ENCODE measurements at regions not wholly inside any gene's neighbourhood (a gene's known extent, or its start where the extent isn't known, plus 50 kb on each side); places are given as distances from the start of the nearest gene placed in this dataset.
"Not testable (repeated sequence)": the region's sequence is repeated elsewhere in the genome, so short reads cannot be mapped to it uniquely, and the experiment has no call there.

DNA sequence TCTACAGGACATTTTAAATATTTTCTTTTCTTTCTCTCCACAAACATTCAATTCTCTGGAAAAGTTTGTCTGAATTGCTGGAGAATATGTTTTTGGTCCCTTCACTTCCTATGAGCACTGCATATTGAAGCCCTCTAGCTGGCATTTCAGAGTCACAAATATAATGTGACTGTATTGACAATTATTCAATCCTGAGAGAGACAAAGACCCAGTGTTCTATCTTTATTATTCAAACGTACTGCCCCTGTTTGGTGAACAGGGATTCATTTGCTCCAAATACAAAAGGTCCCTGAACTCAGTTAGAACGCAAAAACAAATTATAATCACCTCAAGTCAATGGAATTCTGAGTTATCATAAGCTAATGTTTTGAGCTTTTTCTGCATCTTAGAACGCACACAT, 173.1 kb upstream of the CDIN1 start:
- DNase-seq (ENCODE audit: low read depth) = no peak

DNA sequence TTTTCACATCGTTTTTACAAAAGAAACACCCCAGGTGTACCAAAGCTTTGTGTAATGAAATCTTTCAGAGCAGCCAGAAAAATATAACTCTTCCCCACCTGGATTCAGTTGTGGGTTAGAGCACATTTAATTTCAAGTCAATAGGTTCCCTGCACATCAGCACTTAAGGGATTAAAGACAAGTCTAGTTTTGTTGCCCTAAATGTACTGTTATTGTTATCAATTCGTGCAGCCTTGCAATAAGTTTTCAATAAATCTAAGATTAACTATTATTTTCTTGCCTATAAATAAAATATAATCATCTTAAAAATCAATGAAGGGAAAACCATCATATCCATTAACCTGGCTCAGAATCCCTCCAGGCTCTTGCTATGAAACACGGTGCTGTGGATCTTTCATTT, 172.5 kb upstream of the CDIN1 start:
- DNase-seq (ENCODE audit: low read depth) = no peak

DNA sequence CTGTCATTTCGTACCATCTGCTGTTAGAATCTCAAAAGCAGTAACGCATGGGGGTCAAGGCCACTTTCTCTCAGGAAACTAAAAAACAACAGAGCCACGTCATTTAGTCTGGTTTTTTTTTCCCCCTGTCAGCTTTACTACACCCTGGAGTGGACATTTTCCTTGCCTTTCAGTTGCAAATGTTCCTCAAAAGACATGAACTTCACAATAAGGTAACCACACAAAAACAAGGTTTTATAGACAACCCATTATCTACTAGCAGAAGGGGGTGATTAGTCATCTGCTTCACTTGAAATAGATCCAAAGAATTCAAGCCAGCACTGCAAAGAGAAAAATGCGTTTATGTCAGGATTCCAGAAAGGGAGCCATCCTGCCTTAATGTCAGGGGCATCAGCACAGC, 171.8 kb upstream of the CDIN1 start:
- DNase-seq (ENCODE audit: low read depth) = no peak

DNA sequence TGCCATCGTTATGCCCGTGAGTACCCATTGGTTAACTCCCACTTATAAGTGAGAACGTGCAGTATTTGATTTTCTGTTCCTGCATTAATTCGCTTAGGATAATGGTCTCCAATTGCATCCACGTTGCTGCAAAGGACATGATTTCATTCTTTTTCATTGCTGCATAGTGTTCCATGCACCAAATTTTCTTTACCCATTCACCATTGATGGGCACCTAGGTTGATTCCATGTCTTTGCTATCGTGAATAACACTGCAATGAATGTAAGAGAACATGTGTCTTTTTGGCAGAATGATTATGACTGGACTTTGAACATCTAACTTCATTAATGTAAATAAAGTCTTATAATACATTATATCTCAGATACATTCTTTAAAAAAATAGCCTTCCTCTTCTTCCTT, 169.6 kb upstream of the CDIN1 start:
- no peak for DNase-seq (ENCODE audit: low read depth)

DNA sequence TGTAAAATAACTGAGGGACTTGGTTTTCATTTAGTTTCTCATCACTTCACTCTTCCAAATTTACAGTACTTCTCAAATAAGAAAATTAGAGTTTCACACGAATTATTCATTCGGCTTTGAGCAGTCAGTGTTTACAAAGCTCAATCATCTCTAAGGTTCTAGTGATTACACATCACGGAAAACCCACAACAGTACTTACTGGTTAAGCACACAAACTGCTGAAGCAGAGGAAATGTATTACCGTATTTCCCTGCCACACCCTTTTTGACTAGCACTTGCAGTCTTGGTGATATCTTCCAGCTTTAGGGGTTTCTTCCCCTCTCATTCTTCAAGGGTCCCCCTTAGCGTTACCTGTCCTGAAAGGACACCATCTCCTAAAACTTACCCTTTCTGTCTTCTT, 164.8 kb upstream of the CDIN1 start:
- no peak for DNase-seq (ENCODE audit: low read depth)

DNA sequence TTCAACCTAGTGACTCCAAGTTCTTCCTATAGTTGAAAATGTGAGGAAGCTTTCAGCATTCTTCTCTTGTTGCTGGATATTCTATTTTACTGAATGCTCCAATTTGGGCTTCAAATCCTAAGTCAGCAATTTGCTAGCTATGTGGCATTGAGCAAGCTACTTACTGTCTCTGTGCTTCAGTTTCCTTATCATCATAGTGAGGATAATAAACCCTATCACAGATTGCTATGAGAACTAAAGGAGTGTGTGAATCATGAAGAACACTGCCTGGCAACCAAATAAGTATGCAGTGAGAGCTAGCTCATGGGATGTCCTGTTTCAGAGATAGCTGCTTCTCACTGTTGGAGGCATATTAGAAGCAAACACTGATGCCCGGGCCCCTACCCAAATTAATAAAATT, 163.8 kb upstream of the CDIN1 start:
- DNase-seq (ENCODE audit: low read depth) = no peak

DNA sequence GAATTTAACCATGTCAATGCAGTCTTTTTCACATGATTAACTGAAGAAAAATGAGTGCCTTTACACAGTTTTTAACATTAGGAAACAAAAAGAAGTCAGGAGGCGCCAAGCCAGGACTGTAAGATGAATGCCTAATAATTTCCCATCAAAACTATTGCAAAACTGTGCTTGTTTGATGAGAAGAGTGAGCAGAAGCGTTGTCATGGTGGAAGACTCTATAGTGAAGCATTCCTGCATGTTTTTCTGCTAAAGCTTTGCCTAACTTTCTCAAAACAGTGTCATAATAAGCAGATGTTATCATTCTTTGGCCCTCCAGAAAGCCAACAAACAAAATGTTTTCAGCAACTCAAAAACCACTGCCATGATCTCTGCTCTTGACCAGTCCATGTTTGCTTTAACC, 156.8 kb upstream of the CDIN1 start:
- DNase-seq (ENCODE audit: low read depth) = no peak

DNA sequence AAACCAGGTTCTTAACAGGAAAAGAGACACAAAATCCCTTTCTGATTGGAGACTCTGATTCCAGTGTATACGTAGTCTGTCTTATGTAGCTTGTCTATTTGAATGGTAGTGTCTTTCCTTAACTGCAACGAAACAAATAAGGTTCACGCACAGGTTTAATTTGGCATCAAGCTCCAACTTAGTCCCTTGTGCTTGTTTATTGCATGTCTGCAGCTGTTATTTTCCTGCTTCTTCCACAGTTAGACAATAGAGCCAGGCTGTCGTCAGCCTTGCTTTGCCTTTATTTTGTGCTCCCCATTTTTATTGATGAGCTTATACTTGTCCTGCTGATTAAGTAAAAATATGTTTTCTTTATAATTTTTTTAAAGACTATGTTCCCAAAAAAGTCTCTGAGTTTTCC, 152.7 kb upstream of the CDIN1 start:
- DNase-seq (ENCODE audit: low read depth) = no peak

DNA sequence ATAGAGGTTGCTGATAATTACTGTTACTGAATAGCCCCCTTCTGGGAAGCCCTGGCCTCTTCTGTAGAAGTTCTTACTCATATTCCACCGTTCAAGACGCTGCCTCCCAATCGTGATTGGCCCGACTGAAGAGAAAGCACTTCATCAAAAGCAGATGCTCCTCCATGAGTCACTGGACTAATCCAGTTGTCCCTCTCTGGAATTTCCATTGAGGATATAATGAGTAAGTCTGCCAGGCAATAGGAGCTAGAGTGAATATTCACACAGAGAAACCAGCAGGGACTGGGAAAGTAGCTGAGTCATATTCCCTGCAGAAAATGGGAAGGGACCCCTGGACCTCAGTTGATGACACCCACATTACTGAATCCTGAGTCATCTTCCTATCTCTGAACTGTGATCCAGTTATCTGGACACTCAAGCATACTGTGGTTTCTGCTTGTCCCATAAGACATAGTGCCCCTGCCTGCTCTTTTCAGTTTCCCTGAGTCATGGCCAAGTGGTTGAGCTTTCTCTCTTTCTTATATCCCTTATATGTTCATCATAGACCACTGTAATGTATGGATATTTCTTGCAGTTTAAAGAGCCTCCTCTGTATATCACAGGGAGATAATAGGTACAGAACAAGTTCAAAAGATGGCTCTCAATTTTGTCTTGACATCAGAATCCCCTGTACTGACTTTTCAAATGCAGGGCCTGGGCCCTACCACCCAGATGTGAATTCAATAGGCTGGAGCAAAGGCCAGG, 151.2 kb upstream of the CDIN1 start:
- no peak for DNase-seq (ENCODE audit: low read depth)

DNA sequence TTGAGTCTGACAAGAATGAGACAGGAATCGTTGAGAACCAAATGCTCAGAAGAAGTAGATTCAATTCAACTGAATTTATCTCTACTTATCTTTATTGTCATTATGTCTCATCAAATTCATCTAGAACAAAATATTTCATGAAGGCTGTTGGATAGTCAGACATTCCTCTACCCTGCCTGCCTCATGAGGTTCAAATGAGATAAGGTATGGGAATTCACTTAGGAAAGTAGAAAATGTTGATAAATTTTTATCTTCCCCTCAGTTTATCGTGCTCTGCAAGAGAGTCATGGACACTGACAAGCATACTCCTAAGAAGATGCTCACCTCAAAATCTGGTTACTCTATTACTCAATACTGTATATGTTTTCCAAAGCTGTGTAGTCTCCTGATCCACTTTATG, 149.7 kb upstream of the CDIN1 start:
- no peak for DNase-seq (ENCODE audit: low read depth)

DNA sequence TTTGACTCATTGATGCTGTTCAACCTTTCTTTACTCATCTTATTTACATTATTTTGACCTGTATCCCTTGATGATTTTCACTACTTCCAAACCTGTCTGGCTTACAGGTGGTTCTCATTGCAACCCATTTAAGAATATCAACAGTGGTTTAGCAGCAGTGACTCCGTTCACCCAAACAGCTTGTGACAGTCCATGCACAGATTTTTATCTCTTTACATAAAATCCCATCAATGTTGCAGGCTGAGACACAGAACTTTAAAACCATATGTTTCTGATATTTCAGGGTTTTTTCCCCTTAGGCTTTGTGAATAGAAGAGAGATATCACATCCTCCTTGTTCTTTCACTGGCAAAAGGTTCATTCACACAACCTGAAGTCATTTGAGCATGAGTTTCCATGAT, 149.1 kb upstream of the CDIN1 start:
- no peak for DNase-seq (ENCODE audit: low read depth)

DNA sequence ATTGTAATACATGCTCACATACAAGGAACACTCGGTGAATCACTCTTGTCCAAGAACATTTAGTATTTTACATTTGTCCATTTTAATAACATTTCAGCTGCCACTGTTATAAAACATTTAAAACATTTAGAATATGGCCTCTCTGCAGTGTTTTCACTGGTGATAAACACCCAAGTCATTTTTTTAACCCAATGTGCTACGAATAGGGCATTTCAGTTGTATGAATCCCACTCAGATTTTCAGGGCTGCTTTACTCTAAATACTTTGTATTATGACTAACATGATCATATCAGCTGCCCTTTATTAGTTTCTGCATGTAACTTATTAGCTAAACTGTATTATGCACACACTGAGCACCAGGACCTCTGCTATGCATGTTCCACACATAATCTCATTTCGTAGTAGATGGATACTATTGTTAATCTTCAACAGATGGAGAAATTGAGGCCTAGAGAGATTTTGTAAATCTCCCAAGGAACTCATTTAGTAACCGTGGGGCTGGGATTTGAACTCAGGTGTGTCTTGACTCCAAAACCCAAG, 148.6 kb upstream of the CDIN1 start:
- DNase-seq (ENCODE audit: low read depth) = no peak

DNA sequence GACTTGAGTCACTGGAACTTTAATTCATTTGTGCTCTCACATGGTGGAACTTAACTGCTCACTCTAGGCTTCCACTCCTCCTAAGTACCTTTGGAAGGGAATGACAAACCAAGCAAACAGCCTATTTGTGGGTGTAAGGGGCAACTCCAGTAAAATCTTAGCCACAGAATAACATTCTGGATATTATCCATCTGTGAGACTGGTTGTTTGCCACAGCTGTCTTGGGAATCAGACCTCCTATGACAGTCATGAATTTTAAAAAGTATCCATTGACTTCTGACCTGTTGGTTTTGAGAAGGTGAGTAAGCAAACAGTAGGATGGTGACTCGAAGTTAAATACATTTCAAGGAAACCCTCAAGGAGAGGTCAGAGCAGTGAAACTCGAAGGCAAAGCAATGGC, 147.3 kb upstream of the CDIN1 start:
- no peak for DNase-seq (ENCODE audit: low read depth)

DNA sequence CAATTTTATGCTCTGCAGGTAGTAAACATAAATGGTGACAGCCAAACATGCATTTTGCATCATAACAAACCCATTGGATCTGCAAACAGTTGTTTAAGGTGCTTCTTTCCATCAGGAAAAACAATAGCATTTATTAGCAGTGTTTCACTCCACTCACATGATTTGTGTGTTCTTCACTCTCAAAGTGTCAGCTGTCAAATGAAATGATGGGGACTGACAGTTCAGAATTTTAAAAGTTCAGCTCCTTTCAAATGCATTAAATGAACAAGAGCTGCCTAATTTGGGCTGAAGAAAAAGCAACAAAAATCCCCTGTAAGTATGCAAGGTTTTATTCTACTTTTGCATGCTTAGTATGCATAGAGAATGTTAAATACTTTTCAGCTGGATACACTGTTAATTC, 145.2 kb upstream of the CDIN1 start:
- DNase-seq (ENCODE audit: low read depth) = no peak

DNA sequence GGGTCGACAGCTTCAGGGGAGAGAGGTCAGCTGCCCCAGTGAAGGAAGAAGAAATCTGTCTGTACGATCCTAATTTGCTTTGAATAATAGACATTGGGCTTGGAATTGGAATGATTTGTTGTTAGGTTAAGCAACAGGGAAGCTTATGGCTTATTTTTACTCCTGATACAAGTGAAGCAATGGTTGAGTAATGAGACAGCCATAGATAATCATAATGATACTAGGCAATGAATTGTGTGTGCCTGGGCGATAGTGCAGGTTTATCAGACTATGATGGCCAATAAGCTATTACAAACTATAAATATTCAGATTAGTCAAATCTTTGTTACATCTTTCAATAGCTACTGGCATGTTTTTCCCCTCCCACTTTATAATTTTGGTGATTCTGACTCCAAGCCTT, 140.9 kb upstream of the CDIN1 start:
- no peak for DNase-seq (ENCODE audit: low read depth)

DNA sequence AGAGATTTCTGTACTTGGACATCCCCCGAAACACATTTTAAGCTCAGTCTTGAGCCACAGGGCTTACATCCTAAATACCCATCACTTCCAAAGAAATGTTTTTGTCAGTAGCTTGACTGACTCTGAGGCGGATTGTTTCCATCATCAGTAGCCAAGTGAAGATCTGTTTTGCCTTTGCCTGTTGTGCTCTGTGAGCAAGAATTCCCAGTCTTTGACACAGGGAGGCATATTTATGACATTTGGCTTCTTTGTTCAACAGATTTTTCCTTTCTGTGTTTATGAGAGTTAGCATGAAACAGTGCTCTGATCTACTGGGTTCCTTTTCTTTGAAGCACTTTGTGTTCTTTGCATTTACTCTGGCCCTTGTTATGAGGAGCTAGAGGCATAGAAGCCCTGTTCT, 132.1 kb upstream of the CDIN1 start:
- DNase-seq (ENCODE audit: low read depth) = no peak

DNA sequence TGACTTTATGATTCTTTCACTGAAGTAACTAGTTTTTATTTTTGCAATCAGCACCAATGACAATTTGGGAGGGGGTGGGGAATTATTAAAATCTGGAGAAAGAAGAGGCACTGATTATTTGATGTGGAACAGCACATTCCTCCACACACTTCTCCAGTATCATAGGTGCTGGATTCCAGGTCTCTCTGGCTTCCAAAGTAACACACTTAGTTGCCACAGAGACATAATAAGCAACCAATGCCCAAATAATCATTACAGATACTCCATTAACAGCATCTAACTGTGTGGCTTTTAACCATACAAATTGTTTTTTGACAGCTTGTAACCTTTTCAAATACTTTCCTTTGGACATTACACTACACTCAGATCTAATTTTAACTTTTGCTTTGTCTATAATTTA, 131.0 kb upstream of the CDIN1 start:
- no peak for DNase-seq (ENCODE audit: low read depth)

DNA sequence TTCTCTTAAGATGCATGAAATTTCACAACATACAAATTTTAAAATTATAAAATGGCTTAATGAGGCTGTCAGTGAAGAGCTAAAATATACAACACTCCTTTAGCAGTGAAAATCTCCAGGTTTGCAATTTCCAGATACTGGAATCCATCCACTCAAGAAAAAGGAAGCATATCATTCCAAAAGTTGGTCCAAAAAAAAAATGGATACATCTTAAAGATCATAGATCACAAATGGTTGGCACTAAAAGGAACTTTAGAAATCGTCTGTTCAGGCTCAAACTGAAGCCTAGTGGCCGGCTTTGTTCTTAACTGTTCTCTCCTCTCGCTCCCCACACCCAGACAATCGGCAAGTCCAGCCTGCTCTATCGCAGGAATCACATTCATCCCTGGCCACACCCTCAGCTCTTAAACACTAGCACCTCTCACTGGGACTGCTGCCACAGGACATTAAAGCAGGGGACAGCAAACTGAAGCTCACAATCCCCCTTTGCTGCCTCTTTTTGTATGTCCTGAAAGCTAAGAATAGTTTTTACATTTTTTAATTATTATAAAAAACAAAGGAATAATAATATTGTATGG, 130.3 kb upstream of the CDIN1 start:
- no peak for DNase-seq (ENCODE audit: low read depth)

DNA sequence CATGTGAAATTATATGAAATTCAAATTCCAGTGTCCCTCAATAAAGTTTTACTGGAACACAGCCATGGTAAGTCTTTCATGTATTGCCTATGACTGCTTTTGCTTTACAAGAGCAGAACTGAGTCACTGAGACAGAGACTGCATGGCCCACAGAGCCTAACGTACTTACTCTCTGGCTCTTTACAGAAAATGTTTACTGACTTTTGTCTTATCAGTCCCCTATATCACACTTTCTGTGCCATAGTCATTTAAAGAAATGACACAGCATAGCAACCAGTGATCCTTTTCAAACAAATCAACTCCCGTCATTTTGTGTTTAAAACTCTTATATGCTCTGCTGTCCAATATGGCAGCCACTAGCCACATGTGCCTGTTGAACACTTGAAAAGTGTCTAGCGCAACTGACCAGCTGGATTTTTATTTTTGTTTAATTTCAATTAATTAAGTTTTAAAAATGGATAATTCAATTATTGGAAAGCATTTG, 129.7 kb upstream of the CDIN1 start:
- DNase-seq (ENCODE audit: low read depth) = no peak

DNA sequence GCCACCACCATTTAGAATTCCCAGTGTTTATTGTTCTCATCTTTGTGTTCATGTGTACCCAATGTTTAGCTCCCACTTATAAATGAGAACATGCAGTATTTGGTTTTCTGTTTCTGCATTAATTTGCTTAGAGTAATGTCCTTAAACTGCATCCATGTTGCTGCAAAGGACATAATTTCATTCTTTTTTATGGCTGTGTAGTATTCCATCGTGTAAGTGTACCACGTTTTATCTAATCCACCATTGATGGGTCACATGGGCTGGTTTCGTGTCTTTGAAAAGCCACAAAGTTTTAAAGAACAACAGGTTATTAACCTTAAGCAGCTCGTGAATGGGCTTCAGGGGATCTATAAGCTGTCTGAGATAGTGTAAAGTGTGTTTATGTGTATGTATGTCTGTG, 125.2 kb upstream of the CDIN1 start:
- DNase-seq (ENCODE audit: low read depth) = not testable (repeated sequence)

DNA sequence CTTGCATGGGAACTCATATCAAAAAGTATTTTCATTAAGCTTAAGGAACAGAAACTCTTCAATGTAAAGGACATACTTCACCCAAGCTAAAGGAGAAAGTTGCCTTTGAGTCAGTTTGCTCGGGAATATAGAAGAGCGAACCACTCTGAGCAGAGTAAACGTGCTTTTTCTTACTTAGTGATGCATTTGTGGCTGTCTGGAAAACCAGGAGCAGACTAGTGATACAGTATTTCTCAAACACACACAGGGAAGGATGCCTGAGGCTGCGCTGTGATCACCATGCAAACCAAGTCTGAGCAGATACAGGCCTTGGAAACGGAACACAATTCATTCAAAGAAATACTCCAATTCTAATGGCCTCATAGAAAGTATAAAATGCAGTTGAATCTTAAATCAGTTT, 121.0 kb upstream of the CDIN1 start:
- no peak for DNase-seq (ENCODE audit: low read depth)

DNA sequence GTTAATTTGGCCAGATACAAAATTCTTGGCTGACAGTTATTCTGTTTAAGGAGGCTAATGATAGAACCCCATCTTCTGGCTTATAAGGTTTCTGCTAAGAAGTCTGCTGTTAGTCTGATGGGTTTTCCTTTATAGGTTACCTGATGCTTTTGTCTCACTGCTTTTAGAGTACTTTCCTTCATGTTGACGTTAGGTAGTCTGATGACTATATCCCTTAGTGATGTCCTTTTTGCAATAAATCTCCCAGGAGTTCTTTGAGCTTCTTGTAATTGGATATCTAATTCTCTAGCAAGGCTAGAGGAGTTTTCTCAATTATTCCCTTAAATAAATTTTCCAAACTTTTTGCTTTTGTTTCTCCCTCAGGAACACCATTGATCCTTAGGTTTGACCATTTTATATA, 114.1 kb upstream of the CDIN1 start:
- DNase-seq (ENCODE audit: low read depth) = no peak

DNA sequence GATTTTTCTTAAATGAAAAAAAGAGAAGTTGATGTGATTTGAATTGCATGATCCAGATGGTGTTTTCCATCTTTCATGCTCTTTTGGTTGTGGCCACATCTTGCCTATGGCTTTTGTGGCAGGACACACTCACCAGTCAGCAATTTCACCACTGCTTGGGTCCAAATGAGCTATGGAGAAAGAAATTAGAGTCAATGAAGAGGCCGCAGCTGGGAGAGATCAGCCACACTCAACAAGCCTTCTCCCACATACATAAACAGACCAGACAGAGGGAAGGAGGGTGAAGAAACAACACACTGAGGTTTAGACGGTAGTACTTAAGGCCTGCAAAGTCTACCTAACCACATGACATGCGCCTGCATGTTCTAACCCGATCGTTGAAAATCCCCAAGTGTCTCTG, 110.7 kb upstream of the CDIN1 start:
- DNase-seq (ENCODE audit: low read depth) = no peak

Data from activated T-cell treated with anti-CD3 and anti-CD28 coated beads for 48 hours (primary cell).